Peyer's patch (tissue), 4 donors: ENCODE measurements at regions not wholly inside any gene's neighbourhood (a gene's known extent, or its start where the extent isn't known, plus 50 kb on each side); places are given as distances from the start of the nearest gene placed in this dataset.

Experiments
- DNase-seq, 3 donors: peaks; one replicate each; pipeline ENCODE4 v3.0.0-alpha.2; 2017 to 2019
- H3K27ac ChIP-seq, 4 donors: fragments of 200-600 bp; sonication (generic); one replicate each; pipeline ENCODE4 v1.5.1; 2016 to 2019
- H3K27me3 ChIP-seq, 2 donors: fragments of 200-600 bp; sonication (generic); one replicate each; pipeline ENCODE4 v1.5.1; 2019
- H3K36me3 ChIP-seq, 3 donors: fragments of 200-600 bp; sonication (generic); one replicate each; pipeline ENCODE4 v1.5.1; 2016 to 2019
- H3K4me1 ChIP-seq, 4 donors: fragments of 200-600 bp; sonication (generic); one replicate each; pipeline ENCODE4 v1.5.1; 2016 to 2019
- H3K4me3 ChIP-seq, 4 donors: fragments of 200-600 bp; sonication (generic); 1 replicate in 3 of 4; 2 replicates in 1 of 4; pipeline ENCODE4 v1.5.1; 2016 to 2019; ENCODE audit warnings: mild to moderate bottlenecking in 1 of 4
- H3K9me3 ChIP-seq, 4 donors: fragments of 200-600 bp; sonication (generic); one replicate each; pipeline ENCODE4 v1.5.1; 2016 to 2019; ENCODE audit warnings: mild to moderate bottlenecking in 1 of 4
- CTCF ChIP-seq, 6 experiments: fragments of 450-650 bp in 4 of 6; fragments of 200-600 bp in 2 of 6; sonication (generic) in 1 of 6; IDR thresholded peaks; one replicate each; pipeline ENCODE4 v1.5.1; 2017 to 2019; ENCODE audit warnings: antibody characterized with exemption in 6 of 6, mild to moderate bottlenecking in 3 of 6, moderate library complexity in 1 of 6
- POLR2A ChIP-seq, 2 donors: fragments of 450-650 bp; IDR thresholded peaks; one replicate each; pipeline ENCODE4 v1.5.1; 2017; ENCODE audit warnings: antibody characterized with exemption in 2 of 2, mild to moderate bottlenecking in 2 of 2, moderate library complexity in 2 of 2

DNA sequence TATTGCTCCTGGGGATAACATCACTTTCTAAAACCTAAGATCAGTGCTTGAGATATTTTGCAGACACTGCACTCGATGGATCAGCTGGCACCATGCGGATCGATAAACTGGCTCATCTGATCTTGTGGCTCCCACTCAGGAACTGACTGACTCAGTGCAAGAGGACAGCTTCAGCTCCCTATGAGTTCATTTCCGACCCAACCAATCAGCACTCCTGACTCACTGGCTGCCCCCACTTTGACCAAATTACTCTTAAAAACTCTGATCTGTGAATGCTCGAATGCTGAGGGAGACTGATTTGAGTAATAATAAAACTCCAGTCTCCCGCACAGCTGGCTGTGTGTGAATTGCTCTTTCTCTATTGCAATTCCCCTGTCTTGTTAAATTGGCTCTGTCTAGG, 110.1 kb downstream of the ANAPC4 start:
- no peaks in the 10 kb centered on the region for H3K36me3 ChIP-seq
- DNase-seq, result no peak
- H3K9me3 ChIP-seq, result no peaks in the 10 kb centered on the region
- no peaks in the 10 kb centered on the region for H3K4me1 ChIP-seq
- TF ChIP-seq POLR2A (IDR thresholded peaks at IDR 0.05) (no peak), CTCF (IDR thresholded peaks at IDR 0.05) (no peak)
- no peak overlapping the region for H3K4me3 ChIP-seq
- no peaks in the 10 kb centered on the region for H3K27me3 ChIP-seq
- H3K27ac ChIP-seq, result no peak overlapping the region

DNA sequence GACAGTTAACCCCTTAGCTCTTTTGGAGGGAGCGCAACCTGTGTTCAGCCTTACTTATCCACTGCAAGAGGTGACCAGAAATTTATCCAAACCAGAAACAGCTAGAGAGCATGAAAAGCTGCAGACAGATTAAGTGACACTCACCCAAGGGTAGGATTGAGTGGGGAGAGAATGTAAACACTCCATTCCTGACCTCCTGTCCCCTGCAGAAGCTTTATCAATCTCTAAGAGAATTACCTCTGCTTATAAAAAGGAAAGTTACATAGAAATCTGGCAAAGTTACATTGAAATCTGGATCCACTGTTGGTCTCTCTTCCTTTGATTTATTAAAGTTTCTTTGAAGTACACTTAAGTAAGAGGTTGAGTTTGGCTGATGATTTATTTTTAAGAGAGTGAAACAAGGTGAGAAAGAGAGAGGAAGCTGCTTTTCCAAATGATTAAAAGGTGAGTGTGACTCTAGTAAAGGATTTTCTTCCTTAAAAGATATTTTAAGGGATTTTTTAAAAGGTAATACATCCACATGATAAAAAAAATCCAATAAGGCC, 112.3 kb downstream of the ANAPC4 start:
- H3K4me1 ChIP-seq, result no peaks in the 10 kb centered on the region
- H3K27ac ChIP-seq, result no peak overlapping the region
- H3K36me3 ChIP-seq, result no peaks in the 10 kb centered on the region
- H3K9me3 ChIP-seq, result no peaks in the 10 kb centered on the region
- H3K27me3 ChIP-seq, result no peaks in the 10 kb centered on the region
- no peak for TF ChIP-seq CTCF (IDR thresholded peaks at IDR 0.05)
- no peak for TF ChIP-seq POLR2A (IDR thresholded peaks at IDR 0.05)
- H3K4me3 ChIP-seq, result no peak overlapping the region
- DNase-seq, result no peak

GRCh38 chr4:25493466-25493865, 116.4 kb downstream of the ANAPC4 start:
- Histone ChIP-seq H3K36me3 (no peaks in the 10 kb centered on the region), H3K27ac (no peak overlapping the region)
- no peak for TF ChIP-seq CTCF (IDR thresholded peaks at IDR 0.05)
- TF ChIP-seq POLR2A (IDR thresholded peaks at IDR 0.05), result no peak

GRCh38 chr4:25494166-25494565, 117.1 kb downstream of the ANAPC4 start:
- TF ChIP-seq CTCF (IDR thresholded peaks at IDR 0.05), result no peak
- no peak for TF ChIP-seq POLR2A (IDR thresholded peaks at IDR 0.05)
- Histone ChIP-seq H3K4me1 (no peaks in the 10 kb centered on the region), H3K36me3 (no peaks in the 10 kb centered on the region), H3K4me3 (no peak overlapping the region), H3K9me3 (no peaks in the 10 kb centered on the region), H3K27ac (no peak overlapping the region), H3K27me3 (no peaks in the 10 kb centered on the region)
- DNase-seq, result no peak

More at GRCh38 chr4:25493466-25493865, 116.4 kb downstream of the ANAPC4 start:
- H3K27me3 ChIP-seq, result no peaks in the 10 kb centered on the region
- DNase-seq, result no peak
- H3K4me3 ChIP-seq, result no peak overlapping the region
- H3K4me1 ChIP-seq, result no peaks in the 10 kb centered on the region
- no peaks in the 10 kb centered on the region for H3K9me3 ChIP-seq

GRCh38 chr4:25500626-25501316, 123.7 kb downstream of the ANAPC4 start:
- Histone ChIP-seq H3K9me3 (no peaks in the 10 kb centered on the region), H3K4me3 (no peak overlapping the region), H3K36me3 (no peaks in the 10 kb centered on the region), H3K27ac (no peak overlapping the region), H3K27me3 (no peaks in the 10 kb centered on the region), H3K4me1 (no peaks in the 10 kb centered on the region)
- no peak for TF ChIP-seq POLR2A (IDR thresholded peaks at IDR 0.05)
- TF ChIP-seq CTCF (IDR thresholded peaks at IDR 0.05), result no peak
- no peak for DNase-seq
